ENCODE measurements at regions not wholly inside any gene's neighbourhood (a gene's known extent, or its start where the extent isn't known, plus 50 kb on each side); places are given as distances from the start of the nearest gene placed in this dataset.

DNA sequence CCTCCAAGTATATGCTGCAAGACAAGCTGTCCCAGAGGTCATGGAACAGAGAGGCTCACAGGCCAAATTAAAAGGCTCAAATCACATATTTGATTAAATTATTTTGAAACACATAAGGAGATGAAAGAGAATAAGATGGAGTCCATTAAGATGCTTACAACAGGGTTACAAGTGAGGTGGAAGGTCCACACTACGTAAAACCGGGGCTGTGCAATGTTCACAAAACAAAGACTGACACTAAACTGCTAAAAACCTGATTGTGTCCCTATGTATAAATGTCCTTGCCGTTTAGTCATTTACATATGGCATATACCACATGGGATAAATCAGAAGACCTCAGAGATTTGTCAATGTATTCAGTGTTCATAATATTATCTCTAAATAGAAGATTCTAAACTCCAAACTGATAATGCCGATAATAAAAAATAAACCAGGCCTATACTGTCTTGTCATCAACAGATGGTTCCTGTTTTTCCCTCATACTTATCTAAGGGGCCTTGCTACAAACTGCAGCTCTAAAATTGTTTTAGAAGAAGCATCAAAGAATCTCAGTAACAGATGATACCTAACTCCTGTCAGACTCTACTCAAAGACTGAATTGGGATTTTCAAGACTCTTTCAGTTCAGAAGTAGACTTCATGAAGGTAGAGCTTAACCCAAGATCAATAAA is 51.8 kb upstream of the RIPOR2 start:
- H3K27me3 ChIP-seq (ENCODE audit: control insufficient read depth, insufficient read depth, low read length) = no peaks in the 10 kb centered on the region
- no peaks in the 10 kb centered on the region for H3K36me3 ChIP-seq (ENCODE audit: control insufficient read depth, low read depth, low read length)
- H3K9ac ChIP-seq (ENCODE audit: low read length) = no peak overlapping the region
- H3K4me3 ChIP-seq (ENCODE audit: low read length) = no peak overlapping the region
- no peak overlapping the region for H3K27ac ChIP-seq (ENCODE audit: low read length)
- peaks cover 25% of the 10 kb centered on the region for H3K4me1 ChIP-seq (ENCODE audit: control insufficient read depth, low read depth, low read length)
- no peaks in the 10 kb centered on the region for H3K9me3 ChIP-seq (ENCODE audit: control insufficient read depth, low read depth, low read length)

DNA sequence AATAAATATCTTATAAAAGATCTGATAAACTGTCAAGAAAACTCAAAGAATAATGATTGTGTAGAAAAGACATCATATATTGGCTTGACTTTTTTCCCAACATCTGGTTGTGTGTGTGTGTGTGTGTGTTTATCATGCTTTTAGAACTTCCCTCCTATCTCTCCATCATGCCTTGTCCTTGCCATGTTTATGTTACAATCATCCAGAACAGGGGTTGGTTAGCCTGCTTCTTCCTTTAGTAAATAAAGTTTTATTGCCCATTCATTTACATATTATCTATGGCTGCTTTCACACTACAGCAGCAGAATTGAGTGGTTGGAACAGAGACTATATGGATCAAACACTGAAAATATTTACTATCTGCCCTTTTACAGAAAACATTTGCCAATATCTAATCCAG is 52.8 kb upstream of the RIPOR2 start:
- Histone ChIP-seq H3K27me3 (ENCODE audit: control insufficient read depth, insufficient read depth, low read length) (no peaks in the 10 kb centered on the region), H3K4me3 (ENCODE audit: low read length) (no peak overlapping the region), H3K4me1 (ENCODE audit: control insufficient read depth, low read depth, low read length) (peaks cover 19% of the 10 kb centered on the region), H3K9ac (ENCODE audit: low read length) (no peak overlapping the region), H3K9me3 (ENCODE audit: control insufficient read depth, low read depth, low read length) (no peaks in the 10 kb centered on the region), H3K27ac (ENCODE audit: low read length) (no peak overlapping the region), H3K36me3 (ENCODE audit: control insufficient read depth, low read depth, low read length) (no peaks in the 10 kb centered on the region)

- Histone ChIP-seq H3K9ac (ENCODE audit: low read length) (no peak overlapping the region), H3K4me3 (ENCODE audit: low read length) (no peak overlapping the region), H3K27me3 (ENCODE audit: control insufficient read depth, insufficient read depth, low read length) (no peaks in the 10 kb centered on the region), H3K27ac (ENCODE audit: low read length) (no peak overlapping the region), H3K36me3 (ENCODE audit: control insufficient read depth, low read depth, low read length) (no peaks in the 10 kb centered on the region), H3K9me3 (ENCODE audit: control insufficient read depth, low read depth, low read length) (no peaks in the 10 kb centered on the region), H3K4me1 (ENCODE audit: control insufficient read depth, low read depth, low read length) (peaks cover 11% of the 10 kb centered on the region)
These were observed 54.6 kb upstream of the RIPOR2 start for GRCh38 chr6:24990236-24990845.

GRCh38 chr6:24990944-24991809 is 55.4 kb upstream of the RIPOR2 start:
- H3K36me3 ChIP-seq (ENCODE audit: control insufficient read depth, low read depth, low read length) = no peaks in the 10 kb centered on the region
- no peak overlapping the region for H3K9ac ChIP-seq (ENCODE audit: low read length)
- H3K9me3 ChIP-seq (ENCODE audit: control insufficient read depth, low read depth, low read length) = no peaks in the 10 kb centered on the region
- H3K4me3 ChIP-seq (ENCODE audit: low read length) = no peak overlapping the region
- H3K27me3 ChIP-seq (ENCODE audit: control insufficient read depth, insufficient read depth, low read length) = no peaks in the 10 kb centered on the region
- H3K4me1 ChIP-seq (ENCODE audit: control insufficient read depth, low read depth, low read length) = peaks cover 4% of the 10 kb centered on the region
- no peak overlapping the region for H3K27ac ChIP-seq (ENCODE audit: low read length)

GRCh38 chr6:24991810-24992467 is 56.2 kb upstream of the RIPOR2 start:
- H3K36me3 ChIP-seq (ENCODE audit: control insufficient read depth, low read depth, low read length) = no peaks in the 10 kb centered on the region
- no peak overlapping the region for H3K27ac ChIP-seq (ENCODE audit: low read length)
- H3K9ac ChIP-seq (ENCODE audit: low read length) = no peak overlapping the region
- peaks cover 9% of the 10 kb centered on the region for H3K4me1 ChIP-seq (ENCODE audit: control insufficient read depth, low read depth, low read length)
- no peaks in the 10 kb centered on the region for H3K27me3 ChIP-seq (ENCODE audit: control insufficient read depth, insufficient read depth, low read length)
- H3K9me3 ChIP-seq (ENCODE audit: control insufficient read depth, low read depth, low read length) = no peaks in the 10 kb centered on the region
- no peak overlapping the region for H3K4me3 ChIP-seq (ENCODE audit: low read length)

DNA sequence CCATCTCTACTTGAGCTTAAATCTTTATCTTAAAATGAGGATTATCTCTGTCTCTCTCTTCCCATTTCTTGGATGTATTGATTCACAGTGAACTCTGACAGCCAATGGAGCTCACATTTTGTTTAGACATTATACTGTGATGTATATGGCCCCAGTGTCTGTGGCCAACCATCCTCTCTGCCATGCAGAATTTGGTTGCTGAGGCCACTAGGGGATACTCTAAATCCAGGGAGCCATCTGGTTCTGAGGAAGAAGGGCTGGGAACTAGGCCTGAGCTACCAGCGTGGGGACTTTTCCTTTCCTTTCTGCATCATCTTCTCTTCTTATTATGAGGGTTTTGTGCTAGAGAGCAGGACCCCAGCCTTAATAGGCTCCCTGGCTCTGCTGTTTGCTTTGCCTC is 59.1 kb upstream of the RIPOR2 start:
- Histone ChIP-seq H3K4me3 (ENCODE audit: low read length) (no peak overlapping the region), H3K27ac (ENCODE audit: low read length) (no peak overlapping the region), H3K9ac (ENCODE audit: low read length) (no peak overlapping the region), H3K36me3 (ENCODE audit: control insufficient read depth, low read depth, low read length) (no peaks in the 10 kb centered on the region), H3K4me1 (ENCODE audit: control insufficient read depth, low read depth, low read length) (peaks cover 24% of the 10 kb centered on the region), H3K9me3 (ENCODE audit: control insufficient read depth, low read depth, low read length) (no peaks in the 10 kb centered on the region), H3K27me3 (ENCODE audit: control insufficient read depth, insufficient read depth, low read length) (no peaks in the 10 kb centered on the region)

DNA sequence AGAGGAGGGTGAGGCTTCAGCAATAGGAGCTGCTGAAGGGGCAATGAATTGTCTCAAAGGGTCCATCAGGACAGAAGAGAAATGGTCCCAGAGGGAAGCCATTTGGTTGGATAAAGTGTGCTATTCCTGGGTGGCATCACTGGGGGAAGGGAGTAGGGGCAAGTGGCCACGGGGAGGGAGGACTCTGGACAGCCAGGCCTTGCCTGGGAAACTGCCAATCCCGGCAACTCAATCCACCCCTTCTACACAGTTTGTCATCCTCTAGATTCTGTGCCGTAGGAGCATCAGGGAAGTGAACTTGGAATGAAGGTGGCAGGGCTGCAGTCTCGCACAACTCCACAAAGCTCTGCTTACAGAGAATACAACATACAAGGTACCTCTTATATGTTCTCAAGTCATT is 59.5 kb upstream of the RIPOR2 start:
- Histone ChIP-seq H3K36me3 (ENCODE audit: control insufficient read depth, low read depth, low read length) (no peaks in the 10 kb centered on the region), H3K4me3 (ENCODE audit: low read length) (no peak overlapping the region), H3K27me3 (ENCODE audit: control insufficient read depth, insufficient read depth, low read length) (no peaks in the 10 kb centered on the region), H3K4me1 (ENCODE audit: control insufficient read depth, low read depth, low read length) (peaks cover 24% of the 10 kb centered on the region), H3K9me3 (ENCODE audit: control insufficient read depth, low read depth, low read length) (no peaks in the 10 kb centered on the region), H3K27ac (ENCODE audit: low read length) (no peak overlapping the region), H3K9ac (ENCODE audit: low read length) (no peak overlapping the region)

DNA sequence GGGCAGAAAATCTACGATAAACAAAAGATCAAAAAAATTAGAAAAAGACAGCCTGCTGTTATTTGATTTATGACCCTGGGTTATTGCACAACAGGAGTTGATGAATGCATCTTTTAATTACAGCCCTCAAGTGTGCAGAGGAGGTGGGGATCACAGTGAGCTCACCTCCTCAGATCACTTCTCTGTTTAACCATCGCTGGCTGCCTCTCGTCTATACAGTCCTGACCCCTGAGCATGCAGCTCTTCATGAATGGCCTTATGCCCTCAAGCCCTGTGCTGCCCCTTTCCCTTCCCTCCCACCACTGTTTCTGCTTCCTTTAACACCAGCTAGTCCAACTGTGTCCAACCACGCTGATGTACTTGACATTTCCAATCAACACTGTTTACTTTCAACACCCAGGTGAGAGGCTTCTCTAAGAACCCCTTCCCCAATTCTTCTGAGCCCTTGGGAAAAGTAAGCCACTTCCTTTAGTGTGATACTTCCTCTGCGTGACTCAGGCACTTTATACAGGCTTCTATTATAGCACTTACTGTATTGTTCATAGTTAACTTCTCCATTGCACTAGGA is 60.6 kb upstream of the RIPOR2 start:
- Histone ChIP-seq H3K27me3 (ENCODE audit: control insufficient read depth, insufficient read depth, low read length) (no peaks in the 10 kb centered on the region), H3K4me3 (ENCODE audit: low read length) (no peak overlapping the region), H3K9ac (ENCODE audit: low read length) (no peak overlapping the region), H3K27ac (ENCODE audit: low read length) (no peak overlapping the region), H3K36me3 (ENCODE audit: control insufficient read depth, low read depth, low read length) (no peaks in the 10 kb centered on the region), H3K9me3 (ENCODE audit: control insufficient read depth, low read depth, low read length) (no peaks in the 10 kb centered on the region), H3K4me1 (ENCODE audit: control insufficient read depth, low read depth, low read length) (peaks cover 24% of the 10 kb centered on the region)

DNA sequence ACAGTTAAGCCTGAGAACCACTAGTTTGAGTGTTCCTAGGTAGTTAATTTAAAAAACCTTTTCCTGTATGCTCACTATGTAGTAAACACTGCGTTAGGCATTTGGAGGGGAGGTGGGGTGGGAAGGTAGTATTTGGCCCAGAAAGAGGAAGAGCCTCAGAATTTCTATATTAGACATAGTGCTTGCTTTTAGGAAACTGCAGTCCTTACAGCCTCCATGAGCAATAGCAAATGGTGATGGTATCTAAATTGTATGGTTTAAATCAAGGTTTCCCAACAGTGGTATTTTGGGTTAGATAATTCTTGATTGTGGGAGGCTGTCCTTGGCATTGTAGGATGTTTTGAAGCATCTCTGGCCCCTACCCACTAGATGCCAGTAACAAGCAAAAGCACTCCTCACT is 61.5 kb upstream of the RIPOR2 start:
- no peak overlapping the region for H3K27ac ChIP-seq (ENCODE audit: low read length)
- H3K36me3 ChIP-seq (ENCODE audit: control insufficient read depth, low read depth, low read length) = no peaks in the 10 kb centered on the region
- H3K9me3 ChIP-seq (ENCODE audit: control insufficient read depth, low read depth, low read length) = no peaks in the 10 kb centered on the region
- H3K27me3 ChIP-seq (ENCODE audit: control insufficient read depth, insufficient read depth, low read length) = no peaks in the 10 kb centered on the region
- peaks cover 24% of the 10 kb centered on the region for H3K4me1 ChIP-seq (ENCODE audit: control insufficient read depth, low read depth, low read length)
- no peak overlapping the region for H3K4me3 ChIP-seq (ENCODE audit: low read length)
- peak overlapping the region; percentile 19 for H3K9ac ChIP-seq (ENCODE audit: low read length)

DNA sequence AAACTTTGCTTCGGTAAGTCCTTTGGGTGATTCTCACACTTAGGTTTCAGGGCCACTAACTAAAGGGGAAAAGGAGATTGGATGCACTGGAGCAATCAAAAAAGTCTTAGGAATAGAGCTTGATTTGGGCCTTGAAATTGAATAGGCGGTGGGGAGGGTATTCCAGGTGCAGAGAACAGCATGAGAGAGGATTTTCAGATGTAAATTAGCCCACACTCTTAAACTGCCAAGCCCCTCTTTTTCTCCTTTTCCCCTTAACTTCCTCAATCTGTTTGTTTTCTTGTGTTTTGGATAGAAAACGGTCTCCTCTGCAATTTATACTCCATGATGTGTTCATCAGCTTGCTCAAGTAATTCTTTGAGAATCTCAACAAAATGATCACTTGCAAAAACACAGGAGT is 62.1 kb upstream of the RIPOR2 start:
- H3K36me3 ChIP-seq (ENCODE audit: control insufficient read depth, low read depth, low read length) = no peaks in the 10 kb centered on the region
- peak overlapping the region; percentile 21 for H3K27ac ChIP-seq (ENCODE audit: low read length)
- H3K27me3 ChIP-seq (ENCODE audit: control insufficient read depth, insufficient read depth, low read length) = no peaks in the 10 kb centered on the region
- H3K4me1 ChIP-seq (ENCODE audit: control insufficient read depth, low read depth, low read length) = peaks cover 24% of the 10 kb centered on the region
- no peak overlapping the region for H3K4me3 ChIP-seq (ENCODE audit: low read length)
- H3K9ac ChIP-seq (ENCODE audit: low read length) = peak overlapping the region; percentile 19
- no peaks in the 10 kb centered on the region for H3K9me3 ChIP-seq (ENCODE audit: control insufficient read depth, low read depth, low read length)
